HG02981 (cell line): ENCODE measurements at regions not wholly inside any gene's neighbourhood (a gene's known extent, or its start where the extent isn't known, plus 50 kb on each side); places are given as distances from the start of the nearest gene placed in this dataset.

Source experiments
- ATAC-seq: cut with Tn5 transposase; IDR thresholded peaks from one replicate; pipeline ENCODE4 v1.9.1; 2021; ENCODE audit warnings: mild to moderate bottlenecking, moderate library complexity; ENCODE audit not compliant: unreplicated experiment

DNA sequence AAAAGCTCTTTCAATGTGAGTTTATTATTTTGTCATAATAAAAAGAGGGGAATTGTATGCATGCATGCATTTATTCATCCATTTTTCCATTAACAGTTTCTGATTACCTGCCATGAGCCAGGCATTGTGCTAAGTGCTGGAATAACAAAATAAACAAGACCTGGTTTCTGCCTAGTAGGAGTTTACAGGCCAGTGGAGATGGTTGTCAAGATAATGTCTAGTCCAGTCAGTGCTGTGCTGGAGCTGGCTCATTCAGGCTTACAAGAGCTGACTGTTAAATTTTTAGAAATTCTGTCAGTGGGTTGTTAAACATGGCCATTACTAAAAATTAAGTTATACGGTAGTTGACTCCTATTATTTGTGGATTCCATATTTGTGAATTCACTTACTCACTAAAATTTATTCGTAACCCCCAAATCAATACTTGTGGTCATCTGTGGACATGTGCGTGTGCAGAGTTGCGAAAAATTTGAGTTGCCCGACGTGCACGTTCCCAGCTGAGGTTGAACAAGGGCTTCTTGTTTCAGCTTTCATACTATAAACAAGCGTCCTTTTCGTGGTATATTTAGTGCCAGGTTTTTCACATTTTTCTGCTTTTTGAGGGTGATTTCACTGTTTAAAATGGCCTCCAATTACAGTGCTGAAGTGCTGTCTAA is 172.3 kb upstream of the RPS6KA3 start:
- no peak for ATAC-seq

DNA sequence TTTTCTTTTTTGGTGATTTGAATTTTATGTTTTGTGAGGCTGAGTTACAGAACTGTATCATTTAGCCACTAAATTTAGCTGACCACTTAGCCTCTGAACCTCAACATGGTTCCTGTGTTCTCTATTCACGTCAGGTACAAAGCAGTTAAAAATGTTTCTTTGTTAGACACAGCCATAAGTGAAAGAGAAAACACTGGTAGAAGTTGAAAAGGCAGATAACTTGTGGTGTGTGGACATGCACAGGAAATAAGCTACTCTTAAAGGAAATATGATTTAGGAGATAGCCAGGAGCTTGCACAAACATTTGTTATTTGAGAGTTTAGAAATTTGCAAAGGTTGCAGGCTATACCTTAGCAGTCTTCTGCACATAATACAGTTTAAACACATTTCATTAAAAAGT is 171.0 kb upstream of the RPS6KA3 start:
- peak; percentile 48 for ATAC-seq

DNA sequence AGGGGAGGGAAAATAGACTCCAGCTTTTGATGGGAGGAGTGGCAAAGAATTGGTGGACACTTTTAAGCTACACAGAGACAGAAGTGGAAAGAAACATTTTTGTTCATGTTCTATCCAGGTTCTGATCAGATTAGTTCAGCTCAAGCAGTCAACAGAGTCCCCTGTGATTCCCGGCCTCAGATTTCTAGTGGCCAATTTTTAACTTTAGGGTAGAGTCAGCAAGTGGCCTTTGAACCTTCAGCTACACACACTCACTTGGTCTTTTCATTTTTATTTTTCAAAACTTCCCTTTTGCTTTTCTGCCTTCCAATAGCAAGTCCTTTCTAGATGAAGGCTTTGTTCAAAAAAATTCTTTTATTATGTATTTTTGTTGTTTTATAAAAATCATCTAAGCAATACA is 169.2 kb upstream of the RPS6KA3 start:
- no peak for ATAC-seq

DNA sequence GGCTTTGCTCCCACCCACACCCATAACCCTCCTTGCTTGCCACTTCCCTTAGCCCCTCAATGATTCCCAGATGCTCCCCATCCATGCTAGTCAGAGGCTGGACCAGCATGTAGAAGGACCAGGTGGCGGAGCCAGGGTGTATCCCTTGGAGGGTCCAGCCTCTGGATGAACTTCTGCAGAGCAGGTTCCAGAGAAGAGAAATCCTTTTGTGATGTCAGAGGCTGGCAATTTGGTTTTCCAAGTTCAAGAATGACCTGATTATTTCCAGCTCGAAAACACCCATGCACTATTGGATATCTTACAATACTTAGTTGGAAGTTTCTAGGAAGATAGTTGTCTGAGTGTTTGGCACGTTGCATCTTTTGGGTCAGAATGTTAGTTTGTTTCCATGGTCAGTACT is 168.3 kb upstream of the RPS6KA3 start:
- ATAC-seq, result no peak

DNA sequence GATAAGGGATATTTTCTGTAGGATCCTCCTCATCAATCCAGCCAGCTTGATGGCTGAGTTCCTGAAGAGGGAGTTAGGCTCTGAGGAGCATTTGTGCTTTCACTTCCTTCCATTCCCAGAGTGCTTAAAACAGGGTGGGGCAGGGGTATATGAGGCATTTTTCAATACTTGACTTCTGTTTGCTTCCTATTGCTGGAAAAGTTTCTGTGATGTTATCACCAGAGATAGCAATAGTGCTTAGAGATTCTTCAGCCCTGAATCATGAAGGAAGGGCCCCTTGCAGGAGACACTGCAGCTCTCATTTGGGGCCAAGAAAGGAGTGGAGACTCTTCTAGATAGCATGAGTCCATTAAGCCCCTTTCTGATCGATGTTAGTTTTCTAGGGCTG is 166.7 kb upstream of the RPS6KA3 start:
- ATAC-seq, result no peak

DNA sequence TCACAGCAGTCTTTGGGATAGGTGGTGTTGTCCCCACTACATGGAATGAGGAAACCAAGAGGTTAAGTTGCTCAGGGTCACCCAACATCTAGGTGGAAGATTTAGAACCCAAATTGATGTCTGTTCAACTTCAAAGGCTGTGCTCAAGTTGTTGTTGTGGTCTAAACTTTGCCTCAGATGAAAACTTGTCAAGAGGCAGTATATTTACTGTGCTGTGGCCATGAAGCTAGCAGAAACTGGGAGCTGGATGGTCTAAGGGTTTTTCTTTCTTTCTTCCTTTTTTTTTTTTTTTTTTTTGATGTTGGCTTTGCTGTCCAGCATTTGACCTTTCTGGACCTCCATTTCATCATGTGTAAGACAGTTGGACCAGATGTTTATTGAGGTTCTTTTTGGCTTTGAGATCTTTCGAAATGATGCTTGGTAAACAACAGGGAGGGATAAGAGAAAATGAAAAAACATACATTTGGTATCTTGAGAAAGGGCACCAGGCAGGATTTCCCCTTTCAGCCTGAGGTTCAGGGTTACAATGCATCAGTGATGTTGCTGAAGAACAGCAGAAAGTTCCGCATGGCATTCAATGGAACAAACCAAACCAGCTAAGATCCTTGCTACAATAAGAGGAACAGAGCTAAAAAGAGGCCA is 166.2 kb upstream of the RPS6KA3 start:
- no peak for ATAC-seq

DNA sequence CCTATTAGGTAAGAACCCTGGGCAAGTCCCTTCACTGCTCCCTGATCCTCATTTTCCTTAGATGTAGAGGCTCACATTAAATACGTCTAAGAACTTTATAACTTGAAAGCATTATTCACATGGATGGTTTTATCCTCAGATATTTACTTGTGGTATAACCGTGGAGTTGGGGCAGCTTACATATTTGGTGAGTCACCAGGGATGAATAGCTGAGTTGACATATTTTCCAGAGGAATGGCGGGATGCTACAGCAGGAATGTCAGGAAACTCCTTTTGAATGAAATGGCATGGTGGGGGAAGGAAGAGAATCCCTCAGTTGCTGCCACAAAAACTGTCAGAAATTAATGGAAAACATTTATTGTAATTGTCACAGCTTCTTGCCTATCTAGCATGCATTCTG is 165.3 kb upstream of the RPS6KA3 start:
- no peak for ATAC-seq

DNA sequence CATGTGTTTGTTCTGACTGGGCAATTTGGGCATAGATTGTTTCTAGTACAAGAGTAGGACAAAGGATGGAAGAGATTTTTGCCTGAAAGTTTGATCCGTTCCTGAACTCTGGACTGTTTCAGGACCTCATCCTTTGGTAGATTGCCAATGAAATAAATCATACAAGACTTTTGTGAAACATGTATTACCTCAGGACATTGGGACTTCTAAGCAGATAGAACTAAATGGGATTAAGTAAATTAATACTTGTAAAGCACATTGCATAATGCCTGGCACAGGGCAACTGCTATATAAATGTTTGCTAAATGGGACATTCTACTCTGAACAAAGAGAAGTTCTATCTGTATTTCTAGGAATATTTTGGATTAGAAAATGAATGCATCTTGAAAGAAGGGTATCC is 164.8 kb upstream of the RPS6KA3 start:
- no peak for ATAC-seq

DNA sequence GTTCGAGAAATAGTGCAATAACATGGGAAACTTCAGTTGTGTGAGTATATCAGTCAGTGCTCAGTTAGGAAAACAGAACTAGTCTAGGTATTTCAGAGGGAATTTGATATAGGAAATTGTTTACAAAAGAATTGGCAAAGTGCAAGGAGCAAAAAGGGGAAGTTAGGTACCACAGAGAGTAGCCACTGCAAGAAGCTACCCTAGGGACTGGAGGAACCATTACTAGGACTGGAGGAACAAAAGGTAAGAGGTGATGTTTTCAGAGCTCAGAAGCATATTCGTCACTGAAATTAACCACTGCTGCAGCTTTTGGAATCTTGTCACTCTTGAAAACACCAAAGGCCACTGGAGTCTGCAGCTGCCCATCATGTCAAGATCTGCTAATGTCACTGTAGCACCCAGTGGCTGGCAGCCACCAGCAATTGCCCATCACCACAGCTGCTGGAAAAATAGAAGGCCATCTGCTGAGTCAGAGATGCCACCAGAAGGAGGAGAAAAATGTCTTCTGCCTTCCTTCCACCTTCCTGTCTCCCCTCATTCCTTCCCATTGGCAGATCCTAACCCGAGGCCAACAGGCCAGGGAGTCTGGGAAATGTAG is 160.6 kb upstream of the RPS6KA3 start:
- peak; percentile 51 for ATAC-seq

DNA sequence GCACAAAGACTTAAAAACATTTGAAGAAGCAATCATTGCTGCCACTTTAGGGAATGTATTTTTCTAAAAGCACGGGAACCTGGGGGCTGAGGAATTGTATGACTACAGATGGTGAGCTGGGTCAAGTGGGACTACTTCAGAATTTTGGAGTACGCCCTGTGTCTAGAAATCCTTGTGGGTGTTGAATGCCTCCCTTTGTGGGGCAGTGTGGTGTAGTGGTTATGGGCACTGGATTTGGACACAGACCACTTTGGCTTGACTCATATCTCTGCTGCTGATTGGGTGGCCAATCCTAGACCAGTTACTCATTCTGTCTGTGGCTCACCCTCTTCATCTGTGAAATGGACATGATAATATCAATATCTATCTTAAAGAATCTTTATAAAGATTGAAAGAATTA is 155.0 kb upstream of the RPS6KA3 start:
- ATAC-seq, result no peak

DNA sequence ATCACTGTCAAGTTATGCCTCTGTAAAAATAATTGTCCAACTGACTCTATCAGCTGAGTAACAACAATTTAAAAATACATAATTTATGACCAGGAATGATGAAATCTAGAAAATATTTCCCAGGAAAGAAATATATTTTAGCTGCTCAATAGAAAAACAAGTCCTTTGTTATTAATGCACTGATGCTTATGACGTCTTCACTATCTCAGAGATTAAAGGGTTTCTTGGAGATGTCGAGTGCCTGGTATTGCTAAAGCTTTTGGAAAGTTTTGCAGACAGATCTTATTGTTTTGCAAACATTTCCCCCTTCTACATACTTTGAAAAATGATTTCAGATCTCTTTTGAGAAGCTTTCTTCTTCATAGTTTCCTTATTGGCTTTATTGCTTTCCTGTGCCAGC is 154.6 kb upstream of the RPS6KA3 start:
- no peak for ATAC-seq

DNA sequence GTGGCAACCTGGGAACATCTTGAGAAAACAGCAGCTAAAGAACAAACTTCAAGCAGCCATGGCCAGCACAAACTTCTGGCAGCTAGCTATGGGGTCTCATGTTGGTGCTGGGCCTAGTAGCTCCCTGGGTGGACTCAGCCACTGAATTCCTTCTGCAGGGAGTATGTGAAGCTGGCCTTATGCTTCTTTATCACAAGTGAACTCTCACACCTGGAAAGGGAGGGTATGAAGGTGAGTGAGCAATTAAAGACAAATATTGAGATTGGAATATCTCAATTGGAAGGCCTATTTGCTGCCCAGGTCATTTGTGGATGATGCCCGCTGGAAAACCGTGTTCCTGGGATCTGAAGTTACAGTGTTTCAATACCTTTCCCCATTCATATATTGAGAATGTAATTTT is 153.3 kb upstream of the RPS6KA3 start:
- no peak for ATAC-seq

DNA sequence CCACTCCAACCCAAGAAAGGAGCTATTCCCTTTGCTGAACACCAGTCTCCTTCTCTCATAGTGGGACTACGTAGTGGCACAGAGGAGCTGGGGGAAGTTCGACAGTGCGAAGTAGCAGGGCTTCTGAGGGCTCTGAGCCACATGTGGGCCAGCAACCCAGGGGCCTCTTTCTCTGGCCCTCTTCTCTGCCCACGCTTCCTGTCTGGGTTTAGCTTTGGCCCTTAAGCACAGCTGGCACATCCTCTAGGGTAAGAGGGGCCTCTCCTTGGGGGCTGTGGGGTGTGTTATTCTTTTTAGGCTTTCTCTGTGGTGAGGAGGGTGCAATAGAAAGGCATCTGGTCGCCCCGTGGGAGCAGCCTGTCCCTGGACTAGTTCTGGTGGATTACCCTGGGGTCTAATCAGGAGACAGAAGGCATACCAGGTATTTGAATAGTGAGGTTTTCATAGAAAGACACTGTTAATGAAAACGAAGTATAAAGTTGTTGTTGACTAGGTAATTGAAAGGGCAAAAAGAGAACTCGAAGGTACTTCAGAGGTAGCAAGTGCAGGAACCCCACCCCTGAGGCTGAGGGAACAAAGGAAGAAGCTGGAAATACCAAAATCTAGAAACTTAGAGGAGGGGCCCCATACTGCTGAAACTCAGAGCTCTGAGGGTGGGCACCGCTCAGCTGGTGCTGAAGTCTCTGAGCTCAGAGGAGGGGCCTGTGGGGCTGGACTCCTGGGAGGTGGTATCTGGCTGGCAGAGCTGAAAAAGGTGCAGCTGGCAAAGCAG is 151.9 kb upstream of the RPS6KA3 start:
- ATAC-seq, result no peak

DNA sequence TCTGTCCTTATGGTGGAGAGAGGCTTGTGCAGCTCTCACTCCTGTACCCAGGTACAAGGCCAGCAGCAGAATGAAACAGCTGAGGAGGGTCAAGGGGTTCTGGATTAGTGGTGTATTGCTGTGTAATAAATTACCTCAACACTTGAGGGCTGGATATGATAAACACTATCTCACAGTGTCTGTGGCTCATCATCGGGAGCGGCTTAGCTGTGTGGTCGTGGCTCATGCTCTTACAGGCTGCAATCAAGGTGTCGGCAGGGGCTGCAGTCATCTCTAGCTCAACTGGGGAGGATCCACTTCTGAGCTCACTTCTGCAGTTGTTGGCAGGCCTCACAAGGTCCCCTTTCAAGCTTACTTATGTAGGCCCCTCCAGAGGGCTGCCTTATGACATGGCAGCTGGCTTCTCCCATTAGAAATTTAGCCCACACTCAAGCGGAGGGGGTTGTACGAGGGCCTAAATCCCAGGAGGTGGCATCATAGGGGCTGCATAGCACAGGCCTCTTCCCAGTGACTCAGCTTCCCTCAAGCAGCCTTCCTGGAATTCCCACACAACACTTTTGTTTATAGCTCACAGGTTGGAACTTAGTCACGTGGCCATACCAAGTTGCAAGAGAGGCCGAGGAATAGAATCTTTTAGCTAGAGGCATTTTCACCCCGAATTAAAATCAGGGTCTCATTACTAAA is 148.2 kb upstream of the RPS6KA3 start:
- ATAC-seq, result no peak

DNA sequence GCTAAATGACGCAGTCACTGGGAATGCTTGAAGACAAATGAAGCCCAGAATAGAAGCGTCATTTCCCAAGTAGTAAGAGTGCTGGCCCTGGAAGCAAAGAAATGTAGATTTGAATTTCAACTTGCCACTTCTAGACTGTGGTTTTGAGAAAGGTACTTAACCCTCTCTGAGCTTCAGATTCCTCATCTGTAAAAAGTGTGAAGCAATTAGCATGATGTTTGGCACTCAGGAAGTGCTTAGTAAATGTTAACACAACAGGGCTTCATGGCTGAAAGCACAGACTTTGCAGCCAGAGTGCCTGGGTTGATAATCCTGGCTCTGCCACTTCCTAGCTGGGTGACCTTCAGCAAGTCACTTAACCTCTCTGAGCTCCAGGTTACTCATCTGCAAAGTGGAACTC is 147.4 kb upstream of the RPS6KA3 start:
- ATAC-seq, result no peak

DNA sequence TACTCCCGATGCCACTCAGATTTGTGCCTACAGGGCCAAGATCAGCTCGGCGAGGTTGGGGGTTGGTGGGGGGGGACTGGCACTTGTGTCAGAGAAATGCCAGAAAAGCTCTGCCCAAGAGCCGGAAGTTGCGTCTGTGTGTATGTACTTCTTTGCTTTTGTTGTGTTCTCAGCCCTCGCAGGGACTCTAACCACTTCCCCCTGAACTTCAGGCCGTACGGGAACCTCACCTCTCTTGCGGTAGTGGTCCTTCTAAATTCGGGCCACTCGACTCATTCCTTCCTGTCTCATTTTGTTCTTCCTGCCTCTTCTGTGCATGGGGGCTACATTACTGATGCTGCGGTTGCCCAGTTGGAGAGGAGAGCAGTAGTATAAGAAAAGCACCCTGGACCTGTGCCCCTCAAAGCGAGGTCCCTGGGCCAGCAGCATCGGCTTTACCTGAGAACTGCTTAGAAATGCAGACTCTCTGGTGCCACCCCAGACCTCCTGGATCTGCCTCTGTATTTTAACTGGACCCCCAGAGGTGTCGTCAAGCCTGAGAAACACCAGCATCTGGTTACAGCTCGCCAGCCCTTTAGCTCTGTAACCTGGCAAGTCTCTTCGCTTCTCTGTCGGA is 146.3 kb upstream of the RPS6KA3 start:
- ATAC-seq, result peak; percentile 80

DNA sequence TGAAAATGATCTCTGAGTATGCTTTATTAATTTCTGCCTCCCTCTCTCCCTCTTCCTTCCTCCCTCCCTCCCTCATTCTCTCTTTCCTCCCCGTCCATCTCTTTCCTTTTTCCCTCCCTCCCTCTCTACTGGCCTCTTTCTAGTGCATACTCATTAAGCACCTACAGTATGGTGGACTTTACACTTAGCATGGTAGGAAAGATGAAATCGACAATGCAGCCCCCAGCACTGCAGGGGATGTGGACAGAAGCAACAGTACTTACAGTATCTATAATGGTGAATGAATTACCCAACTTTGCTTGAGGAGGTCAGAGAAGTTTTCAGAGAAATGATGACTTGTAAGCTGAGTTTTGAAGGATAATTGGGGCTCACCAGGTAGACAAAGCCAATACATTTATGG is 143.8 kb upstream of the RPS6KA3 start:
- no peak for ATAC-seq

DNA sequence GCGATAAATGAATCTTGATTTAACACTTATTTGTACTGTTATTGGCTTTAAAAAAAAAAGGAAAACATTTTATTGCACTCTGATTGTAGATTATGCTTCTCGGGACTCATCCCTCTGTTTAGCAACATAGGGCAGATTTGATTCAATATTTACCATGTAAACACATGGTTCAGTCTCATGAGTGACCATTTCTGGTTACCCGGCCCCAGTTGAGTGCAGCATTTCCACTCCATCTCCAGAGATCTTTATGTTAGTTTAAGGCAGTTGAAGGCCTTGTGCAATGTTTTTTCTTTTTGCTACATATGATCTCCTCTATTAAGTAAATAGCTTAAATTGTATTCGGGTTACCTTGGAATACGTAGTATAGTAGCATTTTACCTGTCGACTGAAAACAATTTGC is 143.3 kb upstream of the RPS6KA3 start:
- no peak for ATAC-seq

DNA sequence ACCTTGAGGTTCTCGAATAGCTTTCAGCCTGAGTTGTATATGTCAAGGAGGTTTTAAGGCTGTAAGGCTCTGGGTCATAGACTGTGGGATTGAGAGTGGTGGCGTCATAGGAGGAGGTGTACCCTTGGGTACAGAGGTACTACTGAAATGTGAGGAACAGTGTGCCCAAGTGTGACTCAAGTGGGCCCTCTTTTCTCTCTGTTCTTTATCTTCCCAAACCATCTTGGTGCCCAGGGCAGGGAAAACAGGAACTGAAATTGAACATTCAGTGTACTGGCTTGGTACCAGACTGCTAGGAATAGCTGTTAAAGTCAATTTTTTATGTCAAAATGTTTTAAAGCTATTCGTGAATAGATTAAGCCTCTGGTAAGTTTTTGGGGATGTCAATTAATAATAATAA is 136.2 kb upstream of the RPS6KA3 start:
- ATAC-seq, result no peak

DNA sequence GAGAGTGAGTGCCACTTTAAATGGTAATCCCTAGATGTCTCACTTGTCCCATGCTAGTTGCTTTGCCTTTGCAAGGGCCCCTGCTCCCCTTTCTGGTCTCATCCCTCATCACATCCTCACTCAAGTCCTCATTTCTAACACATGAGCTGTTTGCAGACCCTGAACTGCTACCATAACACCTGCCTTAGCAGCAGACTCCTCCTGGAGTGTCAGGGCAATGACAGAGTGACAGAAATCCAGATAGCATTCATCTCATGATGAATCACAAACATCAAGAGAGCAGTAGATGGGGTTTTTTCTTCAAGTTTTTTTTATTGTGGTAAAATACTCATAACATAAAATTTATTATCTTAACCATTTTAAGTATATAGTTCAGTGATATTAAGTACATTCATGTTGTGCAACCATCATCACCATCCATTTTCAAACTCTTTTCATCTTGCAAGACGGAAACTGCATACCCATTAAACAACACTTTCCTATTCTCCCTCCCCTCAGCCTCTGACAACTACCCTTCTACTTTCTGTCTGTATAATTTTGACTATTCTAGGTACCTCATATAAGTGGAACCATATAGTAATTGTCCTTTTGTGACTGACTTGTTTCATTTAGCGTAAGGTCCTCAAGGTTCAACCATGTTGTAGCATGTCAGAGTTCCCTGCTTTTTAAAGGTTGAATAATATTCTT is 133.2 kb upstream of the RPS6KA3 start:
- ATAC-seq, result no peak
